ENCODE measurements at regions not wholly inside any gene's neighbourhood (a gene's known extent, or its start where the extent isn't known, plus 50 kb on each side); places are given as distances from the start of the nearest gene placed in this dataset.
"Not testable (repeated sequence)": the region's sequence is repeated elsewhere in the genome, so short reads cannot be mapped to it uniquely, and the experiment has no call there.

DNA sequence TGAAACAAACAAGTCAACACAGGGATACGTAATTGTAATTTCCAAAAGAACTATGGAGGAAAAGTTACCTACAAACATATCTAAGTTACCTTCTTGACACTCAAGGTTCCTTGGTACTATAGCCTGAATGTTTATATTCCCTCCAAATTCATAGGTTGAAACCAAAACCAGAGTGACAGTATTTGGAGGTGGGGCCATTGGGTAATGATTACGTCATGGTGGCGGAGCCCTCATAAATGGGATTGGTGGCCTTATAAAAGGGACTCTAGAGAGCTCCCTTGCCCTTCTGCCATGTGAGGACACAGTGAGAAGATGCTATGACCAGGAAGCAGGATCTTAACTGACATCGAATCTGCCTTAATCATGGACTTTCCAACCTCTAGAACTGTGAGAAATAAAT, 87.3 kb downstream of the PMAIP1 start:
- no peak for TF ChIP-seq POLR2A (IDR thresholded peaks at IDR 0.05)
- TF ChIP-seq, protein P1, sequence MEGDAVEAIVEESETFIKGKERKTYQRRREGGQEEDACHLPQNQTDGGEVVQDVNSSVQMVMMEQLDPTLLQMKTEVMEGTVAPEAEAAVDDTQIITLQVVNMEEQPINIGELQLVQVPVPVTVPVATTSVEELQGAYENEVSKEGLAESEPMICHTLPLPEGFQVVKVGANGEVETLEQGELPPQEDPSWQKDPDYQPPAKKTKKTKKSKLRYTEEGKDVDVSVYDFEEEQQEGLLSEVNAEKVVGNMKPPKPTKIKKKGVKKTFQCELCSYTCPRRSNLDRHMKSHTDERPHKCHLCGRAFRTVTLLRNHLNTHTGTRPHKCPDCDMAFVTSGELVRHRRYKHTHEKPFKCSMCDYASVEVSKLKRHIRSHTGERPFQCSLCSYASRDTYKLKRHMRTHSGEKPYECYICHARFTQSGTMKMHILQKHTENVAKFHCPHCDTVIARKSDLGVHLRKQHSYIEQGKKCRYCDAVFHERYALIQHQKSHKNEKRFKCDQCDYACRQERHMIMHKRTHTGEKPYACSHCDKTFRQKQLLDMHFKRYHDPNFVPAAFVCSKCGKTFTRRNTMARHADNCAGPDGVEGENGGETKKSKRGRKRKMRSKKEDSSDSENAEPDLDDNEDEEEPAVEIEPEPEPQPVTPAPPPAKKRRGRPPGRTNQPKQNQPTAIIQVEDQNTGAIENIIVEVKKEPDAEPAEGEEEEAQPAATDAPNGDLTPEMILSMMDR (IDR thresholded peaks at IDR 0.05) = no peak
- TF ChIP-seq EP300 (IDR thresholded peaks at IDR 0.05) = no peak
- TF ChIP-seq POLR2AphosphoS5 (IDR thresholded peaks at IDR 0.05) = no peak
- Histone ChIP-seq H3K27ac (no peak overlapping the region), H3K4me1 (peaks cover 10% of the 10 kb centered on the region), H3K36me3 (no peaks in the 10 kb centered on the region), H3K4me3 (no peak overlapping the region), H3K27me3 (peaks cover 2% of the 10 kb centered on the region), H3K9me3 (no peaks in the 10 kb centered on the region)
- 59% methylated on average over 4 of the region's 4 CpGs for WGBS
- no peak for DNase-seq (ENCODE audit: low spot score in 2 of 2)

DNA sequence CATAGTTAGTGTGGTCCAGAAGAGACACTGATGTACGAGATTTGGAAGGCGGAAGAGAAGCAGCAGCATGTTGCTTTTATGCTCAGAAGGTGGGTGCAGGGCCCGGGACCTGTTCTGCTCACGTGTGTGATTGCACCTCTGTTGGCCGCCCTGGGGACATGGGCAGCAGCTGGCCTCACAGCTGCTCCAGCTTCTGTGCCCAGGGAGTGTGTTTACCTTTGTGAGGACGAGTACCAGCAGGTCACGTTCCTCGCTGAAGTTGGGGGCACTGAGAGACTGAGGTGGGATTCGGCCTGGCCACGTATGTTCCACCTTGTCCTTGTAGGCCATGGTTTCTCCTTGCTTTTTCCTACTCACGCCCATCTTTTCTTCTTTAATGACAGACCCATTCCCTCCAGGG, 86.3 kb downstream of the PMAIP1 start:
- no peak overlapping the region for H3K4me3 ChIP-seq
- no peaks in the 10 kb centered on the region for H3K9me3 ChIP-seq
- no peak for DNase-seq (ENCODE audit: low spot score in 2 of 2)
- no peak overlapping the region for H3K27ac ChIP-seq
- 84% methylated on average over 11 of the region's 11 CpGs for WGBS
- peaks cover 10% of the 10 kb centered on the region for H3K4me1 ChIP-seq
- TF ChIP-seq EP300 (IDR thresholded peaks at IDR 0.05) = no peak
- H3K36me3 ChIP-seq = no peaks in the 10 kb centered on the region
- H3K27me3 ChIP-seq = no peaks in the 10 kb centered on the region

DNA sequence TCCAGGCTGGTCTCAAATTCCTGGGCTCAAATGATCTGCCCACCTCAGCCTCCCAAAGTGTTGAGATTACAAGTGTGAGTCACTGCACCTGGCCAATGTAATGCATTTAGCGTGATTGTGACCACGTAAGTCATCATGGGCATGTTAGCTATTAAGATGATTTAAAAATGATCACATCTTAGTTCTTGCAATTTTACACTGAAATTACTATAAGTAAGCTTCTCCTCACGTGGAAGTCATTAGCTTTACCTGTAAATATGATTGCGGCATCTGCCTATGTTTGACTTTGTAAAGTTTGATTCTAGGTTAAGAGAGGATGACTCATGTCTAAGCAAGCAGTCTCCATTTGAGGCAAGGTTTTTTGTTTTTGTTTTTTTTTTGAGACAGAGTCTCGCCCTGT, 85.5 kb downstream of the PMAIP1 start:
- Histone ChIP-seq H3K9me3 (no peaks in the 10 kb centered on the region), H3K4me1 (peaks cover 10% of the 10 kb centered on the region), H3K4me3 (no peak overlapping the region), H3K27me3 (no peaks in the 10 kb centered on the region), H3K27ac (no peak overlapping the region), H3K36me3 (no peaks in the 10 kb centered on the region)
- WGBS = 93% methylated on average over 5 of the region's 5 CpGs
- no peak for TF ChIP-seq EP300 (IDR thresholded peaks at IDR 0.05)
- TF ChIP-seq, protein P1 (IDR thresholded peaks at IDR 0.05) = no peak
- no peak for TF ChIP-seq POLR2AphosphoS5 (IDR thresholded peaks at IDR 0.05)
- TF ChIP-seq POLR2A (IDR thresholded peaks at IDR 0.05) = no peak
- no peak for DNase-seq (ENCODE audit: low spot score in 2 of 2)

DNA sequence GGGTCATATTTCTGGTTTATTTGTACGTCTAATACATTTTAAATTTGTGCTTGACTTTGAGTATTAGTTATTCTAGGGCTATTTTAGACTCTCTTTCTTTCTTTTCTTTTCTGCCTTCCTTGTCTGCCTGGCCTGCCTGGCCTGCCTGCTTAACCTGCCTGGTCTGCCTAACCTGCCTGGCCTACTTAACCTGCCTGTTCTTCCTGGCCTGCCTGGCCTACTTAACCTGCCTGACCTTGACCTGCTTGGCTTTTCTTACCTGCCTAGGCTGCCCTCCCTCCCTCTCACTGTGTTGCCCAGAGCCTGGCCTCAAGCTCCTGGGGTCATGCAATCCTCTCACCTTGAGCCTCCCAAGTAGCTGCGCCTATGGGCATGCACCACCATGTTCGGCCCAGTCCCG, 83.7 kb downstream of the PMAIP1 start:
- H3K9me3 ChIP-seq = no peaks in the 10 kb centered on the region
- no peak for TF ChIP-seq EP300 (IDR thresholded peaks at IDR 0.05)
- TF ChIP-seq, protein P1 (IDR thresholded peaks at IDR 0.05) = no peak
- TF ChIP-seq POLR2AphosphoS5 (IDR thresholded peaks at IDR 0.05) = no peak
- no peak for TF ChIP-seq POLR2A (IDR thresholded peaks at IDR 0.05)
- H3K27me3 ChIP-seq = no peaks in the 10 kb centered on the region
- H3K36me3 ChIP-seq = no peaks in the 10 kb centered on the region
- WGBS = 95% methylated on average over 4 of the region's 4 CpGs
- DNase-seq (ENCODE audit: low spot score in 2 of 2) = no peak
- peaks cover 10% of the 10 kb centered on the region for H3K4me1 ChIP-seq
- no peak overlapping the region for H3K4me3 ChIP-seq
- H3K27ac ChIP-seq = no peak overlapping the region

DNA sequence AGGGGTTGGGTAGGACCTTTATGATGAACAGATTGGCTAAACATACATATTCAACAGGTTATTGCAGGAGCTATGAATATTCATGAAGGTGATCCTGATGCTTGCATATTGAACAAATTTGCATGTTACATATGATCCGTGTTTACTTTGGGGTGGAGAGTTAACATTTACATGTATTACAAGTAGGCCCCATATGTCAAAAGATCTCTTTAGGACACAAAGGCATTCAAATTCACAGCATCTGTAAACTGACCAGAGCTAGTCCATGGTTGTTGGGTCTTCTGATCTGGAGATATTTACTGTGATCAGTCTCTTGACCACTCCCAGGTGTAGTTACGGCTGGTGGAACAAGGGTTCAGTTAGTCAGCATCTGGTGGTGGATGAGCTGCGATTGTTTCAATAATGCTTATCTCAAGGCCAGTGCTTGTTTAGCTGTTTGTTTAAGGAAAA, 80.4 kb downstream of the PMAIP1 start:
- WGBS = 81% methylated on average over 3 of the region's 3 CpGs
- no peaks in the 10 kb centered on the region for H3K9me3 ChIP-seq
- H3K4me3 ChIP-seq = no peak overlapping the region
- no peaks in the 10 kb centered on the region for H3K27me3 ChIP-seq
- TF ChIP-seq, protein P1 (IDR thresholded peaks at IDR 0.05) = no peak
- TF ChIP-seq EP300 (IDR thresholded peaks at IDR 0.05) (no peak), POLR2A (IDR thresholded peaks at IDR 0.05) (no peak), POLR2AphosphoS5 (IDR thresholded peaks at IDR 0.05) (no peak)
- no peak overlapping the region for H3K27ac ChIP-seq
- no peak for DNase-seq (ENCODE audit: low spot score in 2 of 2)
- peaks cover 10% of the 10 kb centered on the region for H3K4me1 ChIP-seq
- H3K36me3 ChIP-seq = no peaks in the 10 kb centered on the region

DNA sequence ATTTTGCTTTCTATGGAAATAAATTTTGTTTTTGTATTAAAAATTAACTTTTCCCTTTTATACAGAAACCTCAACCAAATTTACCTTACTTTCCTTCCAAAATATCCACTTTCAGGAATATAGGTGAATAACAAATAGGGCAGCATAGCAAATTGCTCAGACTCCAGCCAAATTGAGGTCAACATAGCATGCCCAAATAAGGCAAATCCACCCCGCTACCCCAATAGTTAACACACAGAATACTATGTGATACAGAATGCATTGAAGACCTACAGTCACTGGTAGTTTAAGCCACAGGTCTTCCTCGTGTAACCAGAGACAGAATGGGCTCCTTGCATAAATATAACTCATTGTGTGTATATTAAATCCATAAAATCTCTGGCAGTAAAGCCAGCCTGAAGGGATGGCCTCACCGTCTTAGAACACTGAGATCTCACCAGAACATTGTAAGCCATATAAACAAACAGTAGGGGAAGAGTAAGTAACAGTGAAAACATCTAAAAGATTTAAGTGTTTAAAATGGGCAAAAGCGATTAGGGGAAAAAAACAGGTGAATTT, 72.2 kb downstream of the PMAIP1 start:
- no peak overlapping the region for H3K27ac ChIP-seq
- H3K9me3 ChIP-seq = no peaks in the 10 kb centered on the region
- no peak for DNase-seq (ENCODE audit: low spot score in 2 of 2)
- H3K27me3 ChIP-seq = peaks cover 7% of the 10 kb centered on the region
- TF ChIP-seq POLR2AphosphoS5 (IDR thresholded peaks at IDR 0.05) (no peak), POLR2A (IDR thresholded peaks at IDR 0.05) (no peak), EP300 (IDR thresholded peaks at IDR 0.05) (no peak)
- TF ChIP-seq, protein P1 (IDR thresholded peaks at IDR 0.05) = no peak
- no peaks in the 10 kb centered on the region for H3K36me3 ChIP-seq
- H3K4me1 ChIP-seq = no peaks in the 10 kb centered on the region
- no peak overlapping the region for H3K4me3 ChIP-seq
- WGBS = 66% methylated on average over 4 of the region's 4 CpGs

DNA sequence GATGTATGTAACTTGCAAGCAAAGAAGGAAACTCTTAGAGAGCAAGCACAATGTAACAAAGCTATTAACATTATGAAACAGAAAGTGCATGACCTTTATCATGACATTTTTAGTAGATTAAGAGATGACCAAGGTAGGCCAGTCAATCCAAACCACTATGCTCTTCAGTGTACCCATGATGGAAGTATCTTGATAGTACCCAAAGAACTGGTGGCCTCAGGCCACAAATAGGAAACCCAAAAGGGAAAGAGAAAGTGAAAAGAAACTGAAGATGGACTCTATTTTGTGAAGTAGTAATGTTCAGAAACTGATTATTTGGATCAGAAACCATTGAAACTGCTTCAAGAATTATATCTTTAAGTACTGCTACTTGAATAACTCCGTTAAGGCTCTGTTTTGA, 71.3 kb downstream of the PMAIP1 start:
- not testable (repeated sequence) for H3K4me3 ChIP-seq; H3K36me3 ChIP-seq; H3K27me3 ChIP-seq; H3K4me1 ChIP-seq; H3K9me3 ChIP-seq; H3K27ac ChIP-seq; DNase-seq (ENCODE audit: low spot score in 2 of 2)
- WGBS = 90% methylated on average over 1 of the region's 1 CpG

DNA sequence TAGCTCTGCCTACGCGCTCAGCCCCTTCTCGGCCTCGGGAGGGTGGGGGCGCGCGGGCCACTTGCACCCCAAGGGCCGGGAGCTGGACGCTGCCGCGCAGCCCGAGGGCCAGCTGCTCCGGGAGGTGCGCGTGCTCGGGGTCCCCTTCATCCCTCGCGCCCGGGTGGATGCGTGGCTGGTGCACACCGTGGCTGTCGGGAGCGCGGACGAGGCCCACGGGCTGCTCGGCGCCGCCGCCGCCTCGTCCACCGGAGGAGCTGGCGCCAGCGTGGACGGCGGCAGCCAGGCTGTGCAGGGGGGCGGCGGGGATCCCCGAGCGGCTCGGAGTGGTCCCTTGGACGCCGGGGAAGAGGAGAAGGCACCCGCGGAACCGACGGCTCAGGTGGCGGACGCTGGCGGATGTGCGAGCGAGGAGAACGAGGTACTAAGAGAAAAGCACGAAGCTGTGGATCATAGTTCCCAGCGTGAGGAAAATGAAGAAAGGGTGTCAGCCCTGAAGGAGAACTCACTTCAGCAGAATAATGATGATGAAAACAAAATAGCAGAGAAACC, 69.8 kb downstream of the PMAIP1 start:
- DNase-seq (ENCODE audit: low spot score in 2 of 2); H3K27me3 ChIP-seq; H3K9me3 ChIP-seq; H3K4me1 ChIP-seq; H3K36me3 ChIP-seq; H3K27ac ChIP-seq; H3K4me3 ChIP-seq: not testable (repeated sequence)
- 41% methylated on average over 34 of the region's 56 CpGs for WGBS

All from suprapubic skin (tissue), 4 donors.